Gastrocnemius medialis (tissue), 4 donors: ENCODE measurements at regions not wholly inside any gene's neighbourhood (a gene's known extent, or its start where the extent isn't known, plus 50 kb on each side); places are given as distances from the start of the nearest gene placed in this dataset.

Source experiments
- ATAC-seq, 2 donors: fragments of 150-250 bp; one replicate each; pipeline ENCODE4 v1.9.1; 2016
- DNase-seq, 2 donors: peaks; one replicate each; pipeline ENCODE4 v3.0.0-alpha.2; 2019
- H3K27ac ChIP-seq, 4 donors: fragments of 200-600 bp; sonication (generic); 1 replicate in 1 of 4; 2 replicates in 3 of 4; pipeline ENCODE4 v1.5.1; 2016 to 2018; ENCODE audit warnings: mild to moderate bottlenecking in 2 of 4, moderate library complexity in 1 of 4
- H3K27me3 ChIP-seq, 3 donors: fragments of 200-600 bp; sonication (generic) in 2 of 3; 1 replicate in 1 of 3; 2 replicates in 2 of 3; pipeline versions ENCODE4 v1.5.1 to v1.6.0; 2016 to 2019; ENCODE audit warnings: mild to moderate bottlenecking in 1 of 3, moderate library complexity in 1 of 3
- H3K36me3 ChIP-seq, 2 donors: fragments of 200-600 bp; sonication (generic) in 1 of 2; one replicate each; pipeline ENCODE4 v1.5.1; 2017 to 2018
- H3K4me1 ChIP-seq, 2 donors: fragments of 200-600 bp; sonication (generic) in 1 of 2; one replicate each; pipeline ENCODE4 v1.5.1; 2016 to 2017; ENCODE audit warnings: mild to moderate bottlenecking in 2 of 2
- H3K4me3 ChIP-seq, 4 donors: fragments of 200-600 bp; sonication (generic) in 3 of 4; 1 replicate in 1 of 4; 2 replicates in 3 of 4; pipeline ENCODE4 v1.5.1; 2016 to 2019; ENCODE audit warnings: mild to moderate bottlenecking in 2 of 4
- H3K9me3 ChIP-seq, 3 donors: fragments of 200-600 bp; sonication (generic) in 2 of 3; 1 replicate in 1 of 3; 2 replicates in 2 of 3; pipeline ENCODE4 v1.5.1; 2016 to 2019
- POLR2A ChIP-seq, 2 donors: fragments of 450-650 bp; IDR thresholded peaks; one replicate each; pipeline ENCODE4 v1.6.1; 2017; ENCODE audit warnings: antibody characterized with exemption in 2 of 2, mild to moderate bottlenecking in 2 of 2, moderate library complexity in 2 of 2
- in situ Hi-C, 4 donors: fragments of 200-750 bp; cut with MboI; loops; one replicate each; pipeline versions ENCODE4 v1.15.0 to v1.8.0; 2017; ENCODE audit warnings: low sequenced_read_pairs in 4 of 4
- intact Hi-C: fragments of 100-400 bp; cut with DNase I; formaldehyde crosslinking; loops from one replicate; pipeline ENCODE4 v1.15.1; 2023; ENCODE audit warnings: low total_unique reads
- TF ChIP-seq, protein P1 (sequence below), 5 experiments: fragments of 450-650 bp in 3 of 5; fragments of 200-600 bp in 2 of 5; sonication (generic) in 2 of 5; IDR thresholded peaks in 4 of 5; conservative IDR thresholded peaks in 1 of 5; 1 replicate in 4 of 5; 2 replicates in 1 of 5; pipeline ENCODE4 v1.5.1; 2016 to 2019; ENCODE audit warnings: antibody characterized with exemption in 5 of 5, mild to moderate bottlenecking in 3 of 5, moderate library complexity in 3 of 5

DNA sequence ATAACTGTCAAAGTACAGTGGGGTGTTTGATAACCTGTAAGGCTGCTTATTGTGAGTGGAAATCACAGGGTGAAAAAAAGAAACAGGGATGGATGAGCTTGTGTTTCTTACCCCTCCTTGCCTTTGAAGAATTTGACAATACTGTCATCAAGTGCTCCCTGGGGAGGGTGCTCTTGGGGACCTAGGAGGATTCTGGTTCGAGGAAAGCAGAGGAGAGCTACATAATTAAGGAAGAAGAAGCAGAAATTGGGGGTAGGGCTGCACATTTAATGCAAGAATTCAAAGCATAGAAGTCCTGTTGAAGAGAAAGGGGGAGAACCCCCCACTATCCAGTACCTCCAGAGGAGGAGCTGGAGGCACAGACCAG is 208.1 kb upstream of the PHYHIPL start:
- H3K36me3 ChIP-seq = no peaks in the 10 kb centered on the region
- H3K4me1 ChIP-seq = no peaks in the 10 kb centered on the region
- ATAC-seq = no peak
- in situ Hi-C loops = loop anchor here (25.0 kb wide), 4 partner anchors 194 to 644 kb away; no protein-coding TSS in a partner anchor
- H3K9me3 ChIP-seq = no peaks in the 10 kb centered on the region
- no peak overlapping the region for H3K4me3 ChIP-seq
- DNase-seq = no peak
- H3K27ac ChIP-seq = no peak overlapping the region
- intact Hi-C loops = no loop called here
- H3K27me3 ChIP-seq = no peaks in the 10 kb centered on the region
- TF ChIP-seq, protein P1, sequence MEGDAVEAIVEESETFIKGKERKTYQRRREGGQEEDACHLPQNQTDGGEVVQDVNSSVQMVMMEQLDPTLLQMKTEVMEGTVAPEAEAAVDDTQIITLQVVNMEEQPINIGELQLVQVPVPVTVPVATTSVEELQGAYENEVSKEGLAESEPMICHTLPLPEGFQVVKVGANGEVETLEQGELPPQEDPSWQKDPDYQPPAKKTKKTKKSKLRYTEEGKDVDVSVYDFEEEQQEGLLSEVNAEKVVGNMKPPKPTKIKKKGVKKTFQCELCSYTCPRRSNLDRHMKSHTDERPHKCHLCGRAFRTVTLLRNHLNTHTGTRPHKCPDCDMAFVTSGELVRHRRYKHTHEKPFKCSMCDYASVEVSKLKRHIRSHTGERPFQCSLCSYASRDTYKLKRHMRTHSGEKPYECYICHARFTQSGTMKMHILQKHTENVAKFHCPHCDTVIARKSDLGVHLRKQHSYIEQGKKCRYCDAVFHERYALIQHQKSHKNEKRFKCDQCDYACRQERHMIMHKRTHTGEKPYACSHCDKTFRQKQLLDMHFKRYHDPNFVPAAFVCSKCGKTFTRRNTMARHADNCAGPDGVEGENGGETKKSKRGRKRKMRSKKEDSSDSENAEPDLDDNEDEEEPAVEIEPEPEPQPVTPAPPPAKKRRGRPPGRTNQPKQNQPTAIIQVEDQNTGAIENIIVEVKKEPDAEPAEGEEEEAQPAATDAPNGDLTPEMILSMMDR (IDR thresholded peaks at IDR 0.05 in 4 of 5, conservative IDR thresholded peaks at IDR 0.05 in 1 of 5) = no peak
- no peak for TF ChIP-seq POLR2A (IDR thresholded peaks at IDR 0.05)

- H3K27ac ChIP-seq = no peak overlapping the region
- no peaks in the 10 kb centered on the region for H3K27me3 ChIP-seq
- H3K36me3 ChIP-seq = no peaks in the 10 kb centered on the region
- TF ChIP-seq POLR2A (IDR thresholded peaks at IDR 0.05) = no peak
- TF ChIP-seq, protein P1 (IDR thresholded peaks at IDR 0.05 in 4 of 5, conservative IDR thresholded peaks at IDR 0.05 in 1 of 5) = no peak
- H3K4me3 ChIP-seq = no peak overlapping the region
- no peaks in the 10 kb centered on the region for H3K4me1 ChIP-seq
- no peak for ATAC-seq
- in situ Hi-C loops = loop anchor here (25.0 kb wide), 4 partner anchors 193 to 643 kb away; no protein-coding TSS in a partner anchor
- H3K9me3 ChIP-seq = no peaks in the 10 kb centered on the region
- DNase-seq = no peak
- intact Hi-C loops = no loop called here
These were observed 206.9 kb upstream of the PHYHIPL start for GRCh38 chr10:58969576-58969975.

DNA sequence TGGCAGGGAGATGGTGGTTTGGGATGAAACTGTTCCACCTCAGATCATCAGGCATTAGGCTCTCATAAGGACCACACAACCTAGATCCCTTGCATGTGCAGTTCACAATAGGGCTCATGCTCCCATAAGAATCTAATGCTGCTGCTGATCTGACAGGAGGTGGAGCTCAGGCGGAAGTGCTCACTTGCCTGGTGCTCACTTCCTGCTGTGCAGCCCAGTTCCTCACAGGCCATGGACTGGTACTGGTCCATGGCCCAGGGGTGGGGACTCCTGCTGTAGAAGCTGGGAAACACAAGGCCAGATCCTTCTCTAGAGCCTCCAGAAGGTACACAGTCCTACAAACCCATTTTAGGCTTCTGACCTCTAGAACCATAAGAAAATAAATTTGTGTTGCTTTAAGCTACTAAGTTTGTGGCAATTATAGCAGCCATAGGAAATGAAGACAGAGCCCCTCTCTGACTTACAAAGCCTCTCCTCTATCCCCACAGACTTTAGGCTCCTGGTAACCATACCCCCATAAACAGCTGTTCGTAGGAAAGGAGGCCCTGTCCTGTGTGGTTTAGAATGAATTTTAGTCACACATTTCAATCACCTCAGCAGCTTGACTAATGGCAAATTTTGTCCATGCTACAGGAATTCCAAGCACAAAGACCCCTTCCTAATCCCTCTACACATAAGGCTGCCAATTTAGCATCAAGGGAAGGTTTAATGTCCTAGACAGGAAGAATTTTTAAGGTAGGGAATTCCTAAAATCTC is 206.1 kb upstream of the PHYHIPL start:
- TF ChIP-seq, protein P1 (IDR thresholded peaks at IDR 0.05 in 4 of 5, conservative IDR thresholded peaks at IDR 0.05 in 1 of 5) = no peak
- TF ChIP-seq POLR2A (IDR thresholded peaks at IDR 0.05) = no peak
- Histone ChIP-seq H3K9me3 (no peaks in the 10 kb centered on the region), H3K27ac (no peak overlapping the region), H3K27me3 (no peaks in the 10 kb centered on the region), H3K36me3 (no peaks in the 10 kb centered on the region), H3K4me1 (no peaks in the 10 kb centered on the region), H3K4me3 (no peak overlapping the region)
- no peak for DNase-seq
- ATAC-seq = no peak
- in situ Hi-C loops = loop anchor here (25.0 kb wide), 4 partner anchors 192 to 642 kb away; no protein-coding TSS in a partner anchor
- intact Hi-C loops = no loop called here

DNA sequence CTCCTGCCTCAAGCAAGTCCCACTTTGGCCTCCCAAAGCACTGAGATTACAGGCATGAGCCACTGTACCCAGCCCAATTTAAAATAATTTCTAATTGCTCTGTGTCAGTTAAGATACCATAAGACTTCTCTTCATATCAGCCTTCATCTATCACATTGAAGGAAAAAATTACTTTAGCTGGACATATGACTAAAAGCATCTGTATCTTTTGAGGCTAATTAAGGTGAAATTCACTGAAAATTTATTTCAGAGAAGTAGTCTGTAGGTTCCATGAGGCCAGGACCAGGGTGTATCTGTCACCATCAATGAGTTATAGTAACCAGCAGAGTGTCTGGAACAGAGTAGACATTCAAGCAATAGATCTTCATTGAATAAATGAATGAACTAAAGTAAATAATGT is 205.2 kb upstream of the PHYHIPL start:
- Histone ChIP-seq H3K27me3 (no peaks in the 10 kb centered on the region), H3K9me3 (no peaks in the 10 kb centered on the region), H3K4me1 (no peaks in the 10 kb centered on the region), H3K4me3 (no peak overlapping the region), H3K36me3 (no peaks in the 10 kb centered on the region), H3K27ac (no peak overlapping the region)
- in situ Hi-C loops (loop anchor here (25.0 kb wide), 4 partner anchors 191 to 641 kb away; no protein-coding TSS in a partner anchor), intact Hi-C loops (no loop called here)
- ATAC-seq (no peak), DNase-seq (no peak)
- no peak for TF ChIP-seq POLR2A (IDR thresholded peaks at IDR 0.05)
- TF ChIP-seq, protein P1 (IDR thresholded peaks at IDR 0.05 in 4 of 5, conservative IDR thresholded peaks at IDR 0.05 in 1 of 5) = no peak
